ENCODE measurements at regions not wholly inside any gene's neighbourhood (a gene's known extent, or its start where the extent isn't known, plus 50 kb on each side); places are given as distances from the start of the nearest gene placed in this dataset.
"Not testable (repeated sequence)": the region's sequence is repeated elsewhere in the genome, so short reads cannot be mapped to it uniquely, and the experiment has no call there.

DNA sequence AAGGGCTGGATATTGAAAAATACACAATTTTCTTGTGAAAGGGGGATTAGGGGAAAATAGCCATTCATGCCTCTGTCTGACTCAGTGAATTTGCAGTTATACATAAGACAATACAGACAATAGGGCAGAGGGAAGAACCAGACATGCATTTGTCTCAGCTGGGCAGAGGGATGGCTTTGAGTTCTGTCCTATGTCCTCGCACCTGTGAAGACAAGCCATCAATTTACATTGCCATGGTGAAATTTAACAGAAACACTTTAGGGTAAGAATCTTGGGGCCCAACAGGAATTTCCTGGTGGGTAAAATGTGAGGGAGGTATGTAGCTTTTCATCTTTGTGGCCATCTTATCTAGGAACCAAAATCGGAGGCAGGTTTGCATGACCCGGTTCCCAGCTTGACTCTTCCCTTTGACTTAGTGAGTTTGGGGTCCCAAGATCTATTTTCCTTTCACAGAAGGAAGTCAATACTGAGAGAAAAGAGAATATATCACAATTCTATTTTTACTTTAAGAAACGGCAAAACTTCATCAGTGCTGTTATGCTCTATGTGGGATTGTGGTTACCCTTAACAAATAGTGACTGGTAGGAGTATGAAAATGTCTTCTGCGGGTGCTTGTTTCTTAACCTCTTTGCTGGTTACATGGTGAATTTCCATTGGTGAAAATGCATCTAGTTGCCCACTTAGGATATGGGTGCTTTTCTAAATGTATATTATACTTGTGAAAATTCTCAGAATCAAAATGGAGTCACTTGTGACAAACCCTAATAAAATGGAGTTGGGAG is 221.8 kb downstream of the SPP2 start:
- DNase-seq: peak; percentile 22

DNA sequence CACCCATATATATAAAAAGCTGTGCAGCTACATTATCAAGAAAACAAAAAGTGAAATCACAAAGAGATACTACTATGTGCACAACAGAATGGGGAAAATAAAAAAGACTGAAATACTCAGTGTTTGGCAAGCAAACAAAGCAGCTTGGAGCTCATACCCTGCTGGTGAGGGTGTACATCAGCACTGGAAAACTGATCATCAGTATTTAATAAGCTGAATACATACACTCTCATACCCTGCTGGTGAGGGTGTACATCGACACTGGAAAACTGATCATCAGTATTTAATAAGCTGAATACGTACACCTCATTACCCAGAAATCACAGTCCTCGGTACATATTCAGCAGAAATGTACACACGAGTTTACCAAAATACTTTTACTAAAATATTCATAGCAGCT is 220.8 kb downstream of the SPP2 start:
- no peak for DNase-seq

DNA sequence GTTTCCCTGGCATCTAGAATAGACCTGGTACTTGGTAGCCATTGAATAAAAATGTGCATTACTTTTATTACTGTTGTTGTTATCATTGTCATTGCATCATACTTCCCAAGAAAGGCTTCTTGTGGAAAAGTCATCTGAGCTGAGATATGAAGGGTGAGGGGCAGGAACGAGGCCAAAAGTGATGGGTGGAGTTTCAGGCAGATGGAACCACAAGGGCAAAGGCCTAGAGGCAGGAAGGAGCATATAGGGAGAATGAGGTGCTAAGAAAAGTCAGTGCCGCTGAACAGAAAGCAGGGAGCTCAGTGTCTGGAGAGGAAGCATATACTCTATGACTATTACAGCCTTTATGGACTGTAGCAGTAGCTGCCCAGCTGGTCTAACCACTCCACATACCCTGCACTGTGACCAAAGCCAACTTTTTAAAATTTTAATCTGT is 219.3 kb downstream of the SPP2 start:
- DNase-seq: no peak

GRCh38 chr2:234267534-234267933 is 217.0 kb downstream of the SPP2 start:
- no peak for DNase-seq

DNA sequence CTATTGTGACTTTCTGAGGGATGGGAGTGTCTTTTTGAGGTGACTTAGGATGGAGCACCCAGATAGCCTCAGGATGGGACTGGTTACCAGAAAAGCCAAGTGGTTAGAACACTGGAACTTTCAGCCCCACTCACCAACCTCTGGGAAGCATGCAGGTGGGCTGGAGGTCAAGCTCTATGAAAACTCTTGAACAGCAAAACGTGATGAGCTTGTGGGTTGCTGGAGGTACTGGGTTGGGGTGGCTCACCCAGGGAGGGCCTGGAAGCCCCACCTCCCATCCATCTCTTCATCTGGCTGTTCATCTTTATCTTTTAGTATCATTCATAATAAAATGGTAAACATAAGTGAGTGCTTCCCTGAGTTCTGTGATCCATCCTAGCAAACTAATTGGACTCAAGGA is 216.4 kb downstream of the SPP2 start:
- no peak for DNase-seq

DNA sequence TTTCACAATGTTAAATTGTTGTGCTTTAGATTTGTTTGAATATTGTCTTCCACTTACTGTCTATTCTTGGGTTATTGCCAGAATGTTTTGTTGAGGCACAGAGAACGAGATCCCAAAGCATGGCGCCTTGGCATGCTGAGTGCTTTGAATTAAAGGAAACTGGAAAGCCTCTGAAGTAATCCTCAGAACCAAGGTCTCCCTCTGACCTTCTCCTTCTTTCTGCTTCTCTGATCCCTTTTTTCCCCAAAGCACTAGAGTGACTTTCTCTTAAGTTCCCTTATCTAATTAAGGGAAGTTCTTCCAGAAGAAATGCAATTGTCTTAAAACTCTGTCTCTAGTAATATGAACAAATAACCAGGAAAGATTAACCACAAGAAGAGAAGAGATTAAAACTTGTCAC is 214.7 kb downstream of the SPP2 start:
- DNase-seq: no peak

GRCh38 chr2:234261736-234262135 is 211.2 kb downstream of the SPP2 start:
- DNase-seq: no peak

- no peak for DNase-seq
These were observed 208.9 kb downstream of the SPP2 start for GRCh38 chr2:234259440-234259839.

GRCh38 chr2:234258562-234259141 is 208.2 kb downstream of the SPP2 start:
- DNase-seq: no peak

DNA sequence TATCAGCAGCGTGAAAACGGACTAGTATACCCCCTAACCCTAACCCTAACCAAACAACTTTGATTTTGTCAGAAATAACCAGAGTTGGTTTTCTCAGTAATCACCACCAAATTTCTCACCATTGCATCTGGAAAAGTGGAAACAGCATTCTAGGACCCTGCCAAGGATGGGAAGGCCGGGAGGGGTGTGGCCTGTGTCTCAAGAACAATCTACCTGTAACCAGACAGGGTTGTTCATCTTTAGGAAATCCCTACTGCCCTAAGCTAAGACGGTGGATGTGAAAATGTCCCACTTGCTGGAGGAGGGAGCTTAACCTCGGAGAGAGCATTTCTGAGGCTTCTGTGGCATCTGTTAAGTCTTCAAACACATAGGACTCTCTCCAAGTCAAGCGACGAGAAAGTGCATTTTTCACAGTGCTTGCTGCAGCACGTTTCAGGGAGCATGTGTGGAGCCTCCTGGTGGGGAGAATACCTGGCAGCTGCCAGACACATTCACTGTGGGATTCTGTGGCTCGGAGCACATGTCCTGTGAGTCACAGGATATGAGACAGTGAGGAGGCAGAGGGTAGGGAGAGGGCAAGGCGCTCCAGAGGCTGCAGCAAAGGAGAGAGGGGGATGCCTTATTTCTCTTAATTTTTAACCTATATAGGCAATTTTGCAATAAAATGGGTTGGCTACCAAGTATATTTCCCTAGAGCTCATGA is 207.5 kb downstream of the SPP2 start:
- DNase-seq: peak; percentile 32

- no peak for DNase-seq
These were observed 206.0 kb downstream of the SPP2 start for GRCh38 chr2:234256516-234256915.

DNA sequence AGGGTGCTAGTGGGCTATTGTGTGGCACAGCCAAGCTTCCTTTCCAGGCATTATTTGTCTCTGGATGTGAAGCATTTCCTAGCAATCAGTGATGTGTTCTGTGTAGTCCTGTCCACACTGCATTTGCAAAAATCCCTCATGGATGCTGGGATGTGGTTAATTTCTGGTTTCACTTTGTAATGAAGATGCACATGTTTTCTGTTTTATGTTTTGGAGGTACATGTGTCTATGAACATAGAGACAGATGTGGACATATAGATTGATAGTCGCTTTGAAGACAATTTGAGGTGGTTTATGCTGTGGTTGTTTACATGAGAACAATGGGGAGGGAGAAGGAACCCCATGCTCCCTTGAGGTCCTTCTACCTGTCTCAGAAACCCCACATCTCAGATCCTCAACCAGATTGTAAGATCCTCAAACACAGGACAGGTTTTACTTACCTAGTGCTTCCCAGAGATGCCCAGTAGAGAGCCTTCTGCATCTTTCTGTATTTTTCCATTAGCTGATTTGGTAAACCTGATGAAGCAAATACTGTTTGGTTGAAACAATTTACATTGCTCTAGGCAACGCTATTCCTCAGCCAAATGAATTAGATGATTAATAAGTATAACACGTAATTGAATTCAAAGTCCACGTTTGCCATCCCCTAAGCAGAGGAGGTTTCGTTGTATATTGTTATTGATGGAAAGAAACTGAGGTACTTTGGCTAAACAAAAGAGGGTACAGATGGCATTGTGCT is 204.4 kb downstream of the SPP2 start:
- no peak for DNase-seq

DNA sequence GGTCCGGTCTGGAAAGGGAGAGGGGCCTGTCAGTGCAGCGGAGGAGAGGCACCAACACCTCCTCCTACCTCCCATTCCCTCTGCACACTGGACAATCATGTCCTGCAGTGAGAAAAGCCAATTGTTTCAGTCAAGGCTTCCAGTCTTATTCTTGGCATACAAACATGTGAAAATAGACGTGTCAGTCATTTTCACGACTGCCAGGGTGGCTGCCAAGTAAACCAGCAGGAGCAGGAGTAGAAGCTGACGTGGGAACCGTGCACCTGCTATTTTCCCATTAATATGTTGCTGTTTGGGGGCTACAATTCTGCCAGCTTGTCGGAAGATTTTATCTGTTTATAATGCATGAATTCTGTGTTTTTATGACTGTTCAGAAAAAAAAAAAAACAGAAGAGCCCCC is 202.3 kb downstream of the SPP2 start:
- DNase-seq: no peak

DNA sequence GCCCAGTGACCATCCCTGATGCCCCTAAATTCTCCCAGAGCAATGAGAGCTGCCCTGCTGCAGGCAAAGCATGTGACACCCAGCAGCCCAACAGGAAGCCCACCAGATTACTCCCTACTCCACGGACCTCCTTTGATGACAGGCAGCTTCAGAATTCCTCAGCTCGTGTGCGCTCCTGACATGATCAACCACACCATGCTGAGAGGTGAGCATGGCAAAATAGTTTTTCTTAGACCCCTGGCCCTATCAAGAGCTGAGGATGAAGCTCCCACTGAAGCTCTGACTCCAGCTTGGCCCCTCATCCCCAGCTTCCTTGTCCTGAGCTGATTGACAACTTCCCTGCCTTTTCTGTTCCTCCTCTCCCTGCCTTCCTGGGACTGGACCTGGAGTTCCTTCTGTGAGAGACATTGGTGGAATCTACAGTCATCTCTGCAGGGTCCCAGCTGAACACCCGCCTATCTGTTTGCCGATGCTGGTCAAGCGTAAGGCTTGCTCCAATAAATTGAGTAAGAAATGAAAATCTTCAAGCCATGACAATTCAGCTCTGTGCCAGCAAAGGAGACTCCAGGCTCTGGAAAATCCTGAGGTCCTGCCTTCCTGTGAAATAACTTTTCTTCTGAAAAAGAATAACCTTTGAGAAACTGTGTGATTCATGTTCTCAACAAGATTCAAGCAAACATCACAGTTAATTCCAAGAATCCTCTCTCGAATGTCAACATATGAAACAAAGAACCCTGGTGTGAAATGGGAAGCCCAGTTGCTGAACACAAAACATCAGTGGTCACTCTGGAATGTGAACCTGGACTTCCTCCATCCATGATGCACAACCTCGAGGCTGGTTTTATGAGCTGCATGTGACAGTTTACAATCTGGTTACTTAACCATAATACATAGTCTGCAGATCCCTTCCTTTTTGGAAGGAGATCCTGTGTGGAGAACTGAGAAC is 201.1 kb downstream of the SPP2 start:
- no peak for DNase-seq

DNA sequence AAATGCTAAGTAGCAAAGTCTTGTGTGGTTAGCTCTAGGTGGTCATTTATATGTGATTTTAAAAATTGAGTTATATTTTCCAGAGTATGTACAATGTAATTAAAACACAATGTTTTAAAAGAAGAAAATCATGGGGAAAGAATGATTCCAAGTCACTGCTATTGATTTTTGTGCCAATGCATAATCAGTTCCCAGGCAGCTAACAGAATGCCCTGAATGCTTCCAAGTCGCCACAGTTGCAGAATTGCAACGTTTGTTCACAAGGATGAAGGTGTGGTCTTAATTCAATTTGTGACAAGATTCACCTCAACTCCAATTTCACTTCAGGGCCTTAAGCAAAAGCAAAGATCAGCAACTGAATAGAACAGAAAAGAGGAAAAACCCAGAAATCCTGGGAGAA is 200.4 kb downstream of the SPP2 start:
- no peak for DNase-seq

DNA sequence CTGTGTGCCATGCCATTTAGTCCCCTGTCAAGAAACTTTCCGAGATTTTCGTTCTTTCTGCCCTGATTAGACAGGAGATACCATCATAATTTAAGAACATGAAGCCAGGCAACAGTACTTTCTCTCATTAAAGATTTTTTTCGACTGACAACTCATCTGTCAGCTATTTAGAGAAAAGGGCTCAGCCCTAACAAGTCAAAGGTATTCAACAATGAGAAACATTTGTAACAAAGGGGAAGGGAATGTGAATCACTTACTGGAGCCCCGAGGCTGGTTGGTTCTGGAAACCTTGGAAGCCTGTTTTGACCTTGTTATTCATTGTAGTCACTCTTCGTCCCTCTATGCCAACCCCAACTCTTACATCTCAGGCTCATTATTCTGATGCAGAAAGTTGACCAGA is 199.4 kb downstream of the SPP2 start:
- DNase-seq: no peak

DNA sequence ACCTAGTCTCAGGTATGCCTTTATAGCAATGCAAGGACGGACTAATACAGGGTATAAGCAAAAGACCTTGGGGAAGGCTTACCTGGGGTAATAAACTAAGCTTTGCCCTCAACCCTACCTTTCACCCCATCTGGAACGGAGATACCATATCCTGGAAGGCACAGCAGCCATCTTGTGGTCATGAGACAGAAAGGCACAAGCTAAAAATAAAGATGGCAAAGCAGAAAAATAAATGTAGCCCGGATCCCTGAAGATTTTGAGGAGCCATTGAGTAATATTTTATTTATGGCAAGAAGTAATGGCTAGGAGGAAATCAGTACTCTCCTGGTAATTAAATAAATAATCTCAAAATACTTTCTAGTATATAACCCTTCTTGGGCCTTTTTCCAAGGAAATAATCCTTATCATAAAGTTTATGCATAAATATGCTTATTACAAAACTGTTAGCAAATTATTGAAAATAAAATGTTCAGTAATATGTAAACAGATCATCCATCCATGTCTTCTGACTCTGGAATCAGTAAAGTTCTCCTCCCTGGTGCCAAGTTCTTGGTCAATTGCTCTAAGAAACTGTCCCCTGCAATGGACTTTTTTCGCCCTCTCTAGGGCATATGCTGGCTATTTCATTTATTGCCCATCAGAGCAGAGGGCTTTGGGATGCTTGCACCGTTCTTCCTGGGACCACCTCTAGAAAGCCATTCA is 198.7 kb downstream of the SPP2 start:
- no peak for DNase-seq

- DNase-seq: not testable (repeated sequence)
These were observed 197.8 kb downstream of the SPP2 start for GRCh38 chr2:234248213-234248710.

DNA sequence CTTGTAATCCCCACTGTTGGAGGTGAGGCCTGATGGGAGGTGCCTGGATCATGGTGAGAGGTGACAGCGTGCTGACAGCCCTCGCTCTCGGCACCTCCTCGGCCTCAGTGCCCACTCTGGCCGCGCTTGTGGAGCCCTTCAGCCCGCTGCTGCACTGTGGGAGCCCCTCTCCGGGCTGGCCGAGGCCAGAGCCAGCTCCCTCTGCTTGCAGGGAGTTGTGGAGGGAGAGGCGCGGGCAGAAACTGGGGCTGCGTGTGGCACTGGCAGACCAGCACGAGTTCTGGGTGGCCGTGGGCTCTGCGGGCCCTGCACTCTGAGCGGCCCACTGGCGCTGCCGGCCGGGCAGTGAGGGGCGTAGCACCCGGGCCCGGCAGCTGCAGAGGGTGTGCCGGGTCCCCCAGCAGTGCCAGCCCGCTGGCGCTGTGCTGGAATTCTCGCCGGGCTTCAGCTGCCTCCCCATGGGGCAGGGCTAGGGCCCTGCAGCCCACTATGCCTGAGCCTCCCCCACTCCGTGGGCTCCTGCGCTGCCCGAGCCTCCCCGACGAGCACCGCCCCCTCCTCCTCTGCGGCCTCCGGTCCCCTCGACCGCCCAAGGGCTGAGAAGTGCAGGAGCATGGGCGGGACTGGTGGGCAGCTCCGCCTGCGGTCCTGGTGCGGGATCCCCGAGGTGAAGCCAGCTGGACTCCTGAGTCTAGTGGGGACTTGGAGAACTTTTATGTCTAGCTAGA is 197.1 kb downstream of the SPP2 start:
- DNase-seq: no peak

GRCh38 chr2:234245945-234246344 is 195.4 kb downstream of the SPP2 start:
- no peak for DNase-seq
